Rectal smooth muscle tissue (tissue), 1 donor: ENCODE measurements at regions not wholly inside any gene's neighbourhood (a gene's known extent, or its start where the extent isn't known, plus 50 kb on each side); places are given as distances from the start of the nearest gene placed in this dataset.

Experiments used
- H3K27ac ChIP-seq: one replicate; pipeline ENCODE4 v1.7.0; 2013; ENCODE audit warnings: low read depth, low read length, inconsistent platforms
- H3K27me3 ChIP-seq: one replicate; pipeline ENCODE4 v1.7.0; 2013; ENCODE audit warnings: low read length; ENCODE audit not compliant: control insufficient read depth, insufficient read depth
- H3K36me3 ChIP-seq: one replicate; pipeline ENCODE4 v1.7.0; 2013; ENCODE audit warnings: low read length; ENCODE audit not compliant: control insufficient read depth, insufficient read depth
- H3K4me1 ChIP-seq: one replicate; pipeline ENCODE4 v1.7.0; 2013; ENCODE audit warnings: low read length; ENCODE audit not compliant: control insufficient read depth, insufficient read depth
- H3K4me3 ChIP-seq: one replicate; pipeline ENCODE4 v1.7.0; 2013; ENCODE audit warnings: low read length
- H3K9ac ChIP-seq: one replicate; pipeline ENCODE4 v1.7.0; 2013; ENCODE audit warnings: low read length

GRCh38 chr22:27660306-27660705 is 141.2 kb downstream of the MN1 start:
- Histone ChIP-seq H3K27ac (no peak overlapping the region), H3K27me3 (no peaks in the 10 kb centered on the region), H3K9ac (no peak overlapping the region), H3K4me1 (no peaks in the 10 kb centered on the region), H3K4me3 (no peak overlapping the region), H3K36me3 (no peaks in the 10 kb centered on the region)

GRCh38 chr22:27662359-27663301 is 138.9 kb downstream of the MN1 start:
- no peaks in the 10 kb centered on the region for H3K36me3 ChIP-seq
- no peaks in the 10 kb centered on the region for H3K27me3 ChIP-seq
- H3K9ac ChIP-seq, result no peak overlapping the region
- H3K27ac ChIP-seq, result no peak overlapping the region
- no peak overlapping the region for H3K4me3 ChIP-seq
- no peaks in the 10 kb centered on the region for H3K4me1 ChIP-seq

GRCh38 chr22:27663812-27664211 is 137.7 kb downstream of the MN1 start:
- no peaks in the 10 kb centered on the region for H3K36me3 ChIP-seq
- no peak overlapping the region for H3K27ac ChIP-seq

GRCh38 chr22:27666272-27666997 is 135.1 kb downstream of the MN1 start:
- Histone ChIP-seq H3K9ac (no peak overlapping the region), H3K36me3 (no peaks in the 10 kb centered on the region), H3K27ac (no peak overlapping the region), H3K27me3 (peaks cover 2% of the 10 kb centered on the region), H3K4me1 (no peaks in the 10 kb centered on the region), H3K4me3 (no peak overlapping the region)

More at GRCh38 chr22:27663812-27664211, 137.7 kb downstream of the MN1 start:
- H3K27me3 ChIP-seq, result no peaks in the 10 kb centered on the region
- no peaks in the 10 kb centered on the region for H3K4me1 ChIP-seq
- H3K4me3 ChIP-seq, result no peak overlapping the region
- no peak overlapping the region for H3K9ac ChIP-seq

GRCh38 chr22:27667121-27667843 is 134.3 kb downstream of the MN1 start:
- Histone ChIP-seq H3K9ac (no peak overlapping the region), H3K27ac (no peak overlapping the region), H3K27me3 (peaks cover 2% of the 10 kb centered on the region), H3K36me3 (no peaks in the 10 kb centered on the region), H3K4me3 (no peak overlapping the region), H3K4me1 (no peaks in the 10 kb centered on the region)

GRCh38 chr22:27668828-27669797 is 132.4 kb downstream of the MN1 start:
- Histone ChIP-seq H3K27ac (no peak overlapping the region), H3K4me3 (no peak overlapping the region), H3K36me3 (no peaks in the 10 kb centered on the region), H3K9ac (no peak overlapping the region), H3K27me3 (peaks cover 2% of the 10 kb centered on the region), H3K4me1 (no peaks in the 10 kb centered on the region)

GRCh38 chr22:27669798-27670599 is 131.6 kb downstream of the MN1 start:
- H3K9ac ChIP-seq, result no peak overlapping the region
- H3K27ac ChIP-seq, result no peak overlapping the region

GRCh38 chr22:27670701-27671412 is 130.7 kb downstream of the MN1 start:
- H3K9ac ChIP-seq, result no peak overlapping the region
- peaks cover 2% of the 10 kb centered on the region for H3K27me3 ChIP-seq
- H3K27ac ChIP-seq, result no peak overlapping the region
- no peak overlapping the region for H3K4me3 ChIP-seq
- H3K36me3 ChIP-seq, result no peaks in the 10 kb centered on the region
- H3K4me1 ChIP-seq, result no peaks in the 10 kb centered on the region

More at GRCh38 chr22:27669798-27670599, 131.6 kb downstream of the MN1 start:
- no peak overlapping the region for H3K4me3 ChIP-seq
- no peaks in the 10 kb centered on the region for H3K36me3 ChIP-seq
- H3K4me1 ChIP-seq, result no peaks in the 10 kb centered on the region
- H3K27me3 ChIP-seq, result peaks cover 2% of the 10 kb centered on the region

GRCh38 chr22:27671413-27671935 is 130.1 kb downstream of the MN1 start:
- Histone ChIP-seq H3K27me3 (peaks cover 2% of the 10 kb centered on the region), H3K4me3 (no peak overlapping the region), H3K9ac (no peak overlapping the region), H3K36me3 (no peaks in the 10 kb centered on the region), H3K27ac (no peak overlapping the region), H3K4me1 (no peaks in the 10 kb centered on the region)

- no peaks in the 10 kb centered on the region for H3K36me3 ChIP-seq
- no peak overlapping the region for H3K27ac ChIP-seq
- no peak overlapping the region for H3K9ac ChIP-seq
- H3K4me3 ChIP-seq, result no peak overlapping the region
- H3K4me1 ChIP-seq, result no peaks in the 10 kb centered on the region
- H3K27me3 ChIP-seq, result peaks cover 2% of the 10 kb centered on the region
These were observed 128.7 kb downstream of the MN1 start for GRCh38 chr22:27672721-27673418.
